Medulla oblongata (tissue), 1 donor: ENCODE measurements at regions not wholly inside any gene's neighbourhood (a gene's known extent, or its start where the extent isn't known, plus 50 kb on each side); places are given as distances from the start of the nearest gene placed in this dataset.
"Not testable (repeated sequence)": the region's sequence is repeated elsewhere in the genome, so short reads cannot be mapped to it uniquely, and the experiment has no call there.

Experiments used
- DNase-seq: peaks from one replicate; pipeline ENCODE4 v3.0.0-alpha.2; 2015; ENCODE audit errors: extremely low spot score

GRCh38 chr10:47166808-47167581 lies 133.0 kb upstream of the GDF10 start:
- DNase-seq = not testable (repeated sequence)

- DNase-seq = no peak
Measured at GRCh38 chr10:47167591-47167990, 132.4 kb upstream of the GDF10 start.

GRCh38 chr10:47169581-47169980 lies 130.4 kb upstream of the GDF10 start:
- DNase-seq = no peak

GRCh38 chr10:47173929-47174442 lies 126.0 kb upstream of the GDF10 start:
- no peak for DNase-seq

- DNase-seq = no peak
Measured at GRCh38 chr10:47175181-47176123, 124.5 kb upstream of the GDF10 start.

GRCh38 chr10:47176206-47176902 lies 123.6 kb upstream of the GDF10 start:
- DNase-seq = no peak

GRCh38 chr10:47176903-47177868 lies 122.8 kb upstream of the GDF10 start:
- no peak for DNase-seq

GRCh38 chr10:47178537-47179290 lies 121.3 kb upstream of the GDF10 start:
- DNase-seq = no peak

GRCh38 chr10:47179291-47179647 lies 120.7 kb upstream of the GDF10 start:
- no peak for DNase-seq

GRCh38 chr10:47181052-47181849 lies 118.7 kb upstream of the GDF10 start:
- DNase-seq = no peak

- no peak for DNase-seq
Measured at GRCh38 chr10:47182934-47183703, 116.9 kb upstream of the GDF10 start.

GRCh38 chr10:47183704-47184041 lies 116.3 kb upstream of the GDF10 start:
- no peak for DNase-seq

- DNase-seq = no peak
Measured at GRCh38 chr10:47184273-47184672, 115.7 kb upstream of the GDF10 start.

GRCh38 chr10:47184724-47185330 lies 115.2 kb upstream of the GDF10 start:
- DNase-seq = no peak

GRCh38 chr10:47186941-47187340 lies 113.1 kb upstream of the GDF10 start:
- DNase-seq = no peak

GRCh38 chr10:47187592-47187991 lies 112.4 kb upstream of the GDF10 start:
- DNase-seq = no peak

GRCh38 chr10:47188156-47188555 lies 111.8 kb upstream of the GDF10 start:
- no peak for DNase-seq

GRCh38 chr10:47189802-47190201 lies 110.2 kb upstream of the GDF10 start:
- DNase-seq = no peak
